ENCODE measurements at regions not wholly inside any gene's neighbourhood (a gene's known extent, or its start where the extent isn't known, plus 50 kb on each side); places are given as distances from the start of the nearest gene placed in this dataset.
"Not testable (repeated sequence)": the region's sequence is repeated elsewhere in the genome, so short reads cannot be mapped to it uniquely, and the experiment has no call there.

GRCh38 chr3:525415-525814 lies 328.9 kb downstream of the CHL1 start:
- FAIRE-seq, result no peak

GRCh38 chr3:535566-536416 lies 339.2 kb downstream of the CHL1 start:
- FAIRE-seq, result no peak

- FAIRE-seq, result no peak
These were observed 339.9 kb downstream of the CHL1 start for GRCh38 chr3:536417-536813.

- FAIRE-seq, result no peak
These were observed 344.7 kb downstream of the CHL1 start for GRCh38 chr3:541062-541801.

GRCh38 chr3:542021-542420 lies 345.5 kb downstream of the CHL1 start:
- FAIRE-seq, result no peak

- FAIRE-seq, result no peak
These were observed 353.1 kb downstream of the CHL1 start for GRCh38 chr3:549636-550035.

- FAIRE-seq, result no peak
These were observed 353.9 kb downstream of the CHL1 start for GRCh38 chr3:550471-550870.

GRCh38 chr3:557972-558371 lies 361.4 kb downstream of the CHL1 start:
- no peak for FAIRE-seq

- no peak for FAIRE-seq
These were observed 371.1 kb downstream of the CHL1 start for GRCh38 chr3:567488-568185.

- not testable (repeated sequence) for FAIRE-seq
These were observed 383.0 kb downstream of the CHL1 start for GRCh38 chr3:579529-579928.

- FAIRE-seq, result not testable (repeated sequence)
These were observed 392.5 kb downstream of the CHL1 start for GRCh38 chr3:589066-589465.

GRCh38 chr3:597304-597703 lies 400.7 kb downstream of the CHL1 start:
- FAIRE-seq, result not testable (repeated sequence)

- FAIRE-seq, result not testable (repeated sequence)
These were observed 401.2 kb downstream of the CHL1 start for GRCh38 chr3:597746-598145.

- not testable (repeated sequence) for FAIRE-seq
These were observed 410.9 kb downstream of the CHL1 start for GRCh38 chr3:607480-607879.

- FAIRE-seq, result no peak
These were observed 425.2 kb downstream of the CHL1 start for GRCh38 chr3:621714-622113.

- FAIRE-seq, result no peak
These were observed 425.8 kb downstream of the CHL1 start for GRCh38 chr3:622314-622713.

GRCh38 chr3:623914-624545 lies 427.5 kb downstream of the CHL1 start:
- FAIRE-seq, result no peak

GRCh38 chr3:632571-633170 lies 436.1 kb downstream of the CHL1 start:
- no peak for FAIRE-seq

GRCh38 chr3:634511-634910 lies 437.9 kb downstream of the CHL1 start:
- no peak for FAIRE-seq

GRCh38 chr3:635393-635792 lies 438.8 kb downstream of the CHL1 start:
- FAIRE-seq, result no peak

GRCh38 chr3:643376-643775 lies 446.8 kb downstream of the CHL1 start:
- no peak for FAIRE-seq

GRCh38 chr3:655824-656223 lies 437.0 kb upstream of the CNTN6 start:
- no peak for FAIRE-seq

- no peak for FAIRE-seq
These were observed 431.5 kb upstream of the CNTN6 start for GRCh38 chr3:661356-661755.
